ENCODE measurements at regions not wholly inside any gene's neighbourhood (a gene's known extent, or its start where the extent isn't known, plus 50 kb on each side); places are given as distances from the start of the nearest gene placed in this dataset.

DNA sequence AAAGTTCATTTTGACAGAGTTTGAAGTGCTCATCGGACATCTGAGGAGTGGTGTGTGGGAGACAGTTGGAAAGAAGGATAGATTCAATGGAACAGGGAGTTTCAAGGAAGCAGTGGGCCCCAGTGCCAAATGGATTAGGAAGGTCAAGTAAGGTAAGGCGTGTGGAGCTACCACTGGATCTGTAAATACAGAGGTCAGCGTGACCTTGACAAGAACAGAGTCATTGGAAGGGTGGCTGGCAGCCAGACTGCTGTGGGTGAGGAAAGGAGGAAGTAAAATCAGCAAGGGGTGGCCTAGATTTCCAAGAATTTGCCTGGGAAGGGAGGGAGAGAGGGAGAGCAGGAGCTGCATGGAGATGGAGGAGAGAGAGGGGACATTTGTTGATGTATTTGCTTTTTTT lies 68.2 kb upstream of the IGF1 start:
- DNase-seq (ENCODE audit: low spot score), result no peak
- intact Hi-C loops (cut with DNase I), result no loop called here

DNA sequence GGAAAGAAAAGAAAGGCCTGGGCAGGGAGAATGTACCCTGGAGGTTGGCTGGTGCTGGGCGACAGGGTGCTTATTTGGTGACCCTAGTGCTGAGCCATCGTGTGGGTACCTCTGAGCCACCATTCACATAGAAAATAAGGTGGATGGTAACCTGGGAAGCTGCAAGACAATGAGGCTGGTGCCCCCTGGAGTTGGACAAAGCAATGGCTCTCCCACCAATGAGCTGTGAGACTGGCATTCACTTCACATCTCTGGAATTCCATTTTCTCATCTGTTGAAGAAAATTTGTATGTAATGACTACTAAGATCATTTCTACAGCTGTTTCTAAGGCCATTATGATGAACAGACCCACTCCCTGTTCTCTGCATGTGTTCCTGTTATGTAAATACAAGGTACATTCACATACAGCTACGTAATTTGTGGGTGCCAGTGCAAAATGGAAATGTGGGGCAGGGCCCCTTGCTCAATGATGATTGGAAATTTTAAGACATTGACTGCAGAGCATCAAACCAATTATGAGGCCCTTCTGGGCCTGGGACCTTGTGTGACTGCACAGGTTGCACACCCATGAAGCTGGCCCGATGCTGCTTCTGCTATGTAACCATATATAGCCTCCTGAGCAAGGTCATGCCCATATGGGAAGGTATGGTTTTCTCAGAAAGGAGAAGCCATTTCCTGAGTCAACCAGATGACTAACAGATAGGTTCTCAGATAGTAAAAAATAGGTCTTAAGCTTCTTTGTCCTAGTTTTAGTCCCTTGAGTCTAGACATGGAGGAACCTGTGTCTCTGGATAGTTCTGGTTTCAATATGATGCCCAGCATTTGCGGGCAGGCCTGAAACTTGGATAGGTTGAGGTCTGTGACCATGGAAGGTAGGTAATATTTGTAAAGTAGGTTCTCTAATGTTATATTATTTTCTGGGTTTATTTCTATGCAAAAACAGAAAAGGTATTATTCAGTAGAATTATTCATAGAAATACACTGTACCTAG lies 63.4 kb upstream of the IGF1 start:
- DNase-seq (ENCODE audit: low spot score), result no peak

DNA sequence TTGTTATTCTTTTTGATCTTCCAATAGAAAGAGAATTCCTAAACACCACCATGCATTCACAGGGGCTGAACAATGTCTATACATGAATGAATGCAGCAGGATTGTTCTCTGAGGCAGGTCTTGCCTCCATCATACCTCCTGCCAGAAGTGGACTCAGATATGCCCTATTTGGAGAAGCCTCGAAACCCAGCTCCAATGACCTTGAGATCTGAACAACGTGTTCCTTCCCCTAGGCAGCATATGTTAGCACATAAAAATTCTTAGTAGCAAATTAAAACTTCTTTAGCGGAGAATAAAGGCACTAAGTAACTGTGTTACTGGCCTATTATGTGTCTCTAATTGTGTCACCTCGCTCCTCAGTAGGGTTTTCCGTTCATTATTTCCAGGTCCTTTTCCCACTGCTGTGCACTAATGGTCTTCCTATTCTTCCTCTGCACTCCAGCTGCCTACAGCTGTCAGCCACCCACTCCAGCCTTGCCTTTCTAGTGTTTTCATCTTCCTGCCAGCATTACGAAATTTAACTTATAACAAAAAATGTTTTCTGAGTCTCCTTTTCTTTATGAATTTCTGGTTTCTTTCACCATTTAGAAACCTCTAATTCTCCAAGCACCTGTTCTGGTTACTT lies 62.6 kb upstream of the IGF1 start:
- no peak for DNase-seq (ENCODE audit: low spot score)
- intact Hi-C loops (cut with DNase I), result no loop called here

More for the DNA sequence above, 63.4 kb upstream of the IGF1 start:
- intact Hi-C loops (cut with DNase I), result no loop called here

DNA sequence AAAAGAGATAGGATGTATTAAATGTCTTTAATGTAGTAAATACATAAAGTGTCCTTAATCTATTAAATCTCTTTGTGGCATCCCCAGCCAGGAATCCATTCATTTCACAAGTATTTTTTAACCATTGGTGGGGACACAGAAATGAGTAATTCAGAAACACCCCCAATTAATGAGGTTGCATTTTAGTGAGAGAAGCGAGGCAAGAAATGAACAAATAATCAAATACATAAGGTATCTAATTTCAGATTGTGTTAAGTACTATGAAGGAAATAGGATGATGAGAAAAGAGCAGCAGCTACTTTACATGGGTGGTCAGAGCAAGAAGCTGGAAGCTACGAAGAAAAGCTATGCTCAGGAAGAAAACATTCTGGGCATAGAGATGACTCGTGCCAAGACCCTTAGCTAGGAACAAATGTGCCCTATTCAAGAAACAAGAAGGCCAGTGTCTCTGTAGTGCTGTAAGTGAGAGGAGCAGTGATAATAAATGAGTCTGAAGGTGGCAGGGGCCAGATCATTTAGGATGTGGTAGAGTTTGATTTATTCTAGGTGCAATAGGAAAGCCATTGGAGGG lies 60.5 kb upstream of the IGF1 start:
- DNase-seq (ENCODE audit: low spot score), result no peak
- intact Hi-C loops (cut with DNase I), result no loop called here

DNA sequence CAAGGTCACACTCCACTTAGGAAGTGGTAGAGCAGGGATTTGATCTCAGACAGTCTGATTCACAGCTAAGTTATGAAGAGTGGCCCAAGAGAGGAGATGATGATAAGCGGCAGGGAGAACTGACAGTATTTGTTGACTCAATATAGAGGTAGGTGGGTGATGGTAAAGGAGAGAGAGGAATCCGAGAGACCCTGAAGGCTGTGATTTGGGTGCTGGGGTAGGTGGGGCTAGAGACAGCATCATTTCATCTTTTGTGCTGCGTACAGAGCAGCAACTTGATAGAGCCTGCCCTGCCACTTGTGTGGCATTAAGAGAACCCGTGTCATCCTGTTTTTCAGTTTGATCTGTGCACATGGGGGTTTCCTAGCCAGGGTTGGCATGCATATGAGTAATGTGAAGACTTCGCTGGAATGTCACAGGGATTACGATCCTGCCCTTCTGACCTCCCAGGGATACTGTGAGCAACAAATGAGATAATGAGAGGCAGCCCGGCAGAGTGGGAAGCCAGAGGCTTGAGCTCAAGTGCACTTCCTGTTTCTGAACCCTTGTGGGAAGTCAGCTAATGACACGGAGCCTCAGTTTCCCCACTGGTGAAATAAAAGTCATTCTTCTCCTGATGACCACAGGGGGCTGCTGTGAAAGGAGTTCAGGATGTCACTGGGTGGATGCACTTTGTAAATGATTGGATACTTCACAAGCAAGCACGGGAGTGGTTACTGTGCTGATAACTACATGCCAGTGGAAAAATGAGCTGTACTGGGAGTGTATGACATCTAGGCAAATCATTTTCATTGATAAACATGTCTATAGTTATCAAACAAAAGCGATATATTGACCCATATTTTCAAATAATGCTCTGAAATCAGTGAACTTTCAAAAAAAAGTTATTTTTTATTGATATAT lies 59.5 kb upstream of the IGF1 start:
- DNase-seq (ENCODE audit: low spot score), result no peak
- intact Hi-C loops (cut with DNase I), result no loop called here

DNA sequence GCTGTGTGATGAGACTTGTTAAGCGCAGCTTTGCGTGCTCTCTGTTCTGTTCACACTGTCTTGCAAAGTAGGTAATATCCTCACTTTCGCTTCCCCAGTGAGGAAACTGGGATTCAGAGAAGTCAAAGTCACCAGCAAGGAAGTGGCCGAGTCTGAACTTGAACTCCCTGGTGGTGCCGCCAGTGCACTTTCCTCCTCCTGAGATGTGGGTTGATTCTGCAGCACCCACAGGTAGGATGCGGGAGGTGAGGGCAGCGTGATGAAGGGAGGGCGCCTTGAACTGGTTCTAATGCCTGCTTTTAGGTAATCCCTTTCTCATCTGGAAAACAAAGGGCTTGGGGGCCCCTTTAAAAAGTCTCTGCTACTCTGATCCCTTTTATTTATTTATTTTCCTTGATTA lies 54.9 kb upstream of the IGF1 start:
- intact Hi-C loops (cut with DNase I), result no loop called here

DNA sequence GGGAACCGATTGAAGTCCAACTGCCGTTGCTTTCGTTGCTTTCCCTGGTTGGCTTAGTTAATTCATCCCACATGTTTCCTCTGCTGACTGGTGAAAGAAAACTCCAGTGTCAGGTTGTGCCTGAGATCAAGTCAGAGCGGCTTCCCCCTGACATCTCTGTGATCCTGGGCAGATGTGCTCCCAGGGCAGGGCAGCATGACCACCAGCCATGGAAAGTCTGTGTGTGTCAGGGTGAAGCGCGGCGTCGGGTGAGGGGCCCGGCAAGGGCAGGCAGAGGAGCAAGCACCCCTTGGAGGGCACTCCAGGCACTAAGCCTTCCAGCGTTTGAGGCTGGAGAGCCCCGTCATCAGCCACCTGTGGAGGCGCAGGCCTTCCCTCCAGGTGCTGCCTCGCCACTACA lies 54.5 kb upstream of the IGF1 start:
- no peak for DNase-seq (ENCODE audit: low spot score)
- intact Hi-C loops (cut with DNase I), result no loop called here

More for the DNA sequence above, 54.9 kb upstream of the IGF1 start:
- DNase-seq (ENCODE audit: low spot score), result no peak

DNA sequence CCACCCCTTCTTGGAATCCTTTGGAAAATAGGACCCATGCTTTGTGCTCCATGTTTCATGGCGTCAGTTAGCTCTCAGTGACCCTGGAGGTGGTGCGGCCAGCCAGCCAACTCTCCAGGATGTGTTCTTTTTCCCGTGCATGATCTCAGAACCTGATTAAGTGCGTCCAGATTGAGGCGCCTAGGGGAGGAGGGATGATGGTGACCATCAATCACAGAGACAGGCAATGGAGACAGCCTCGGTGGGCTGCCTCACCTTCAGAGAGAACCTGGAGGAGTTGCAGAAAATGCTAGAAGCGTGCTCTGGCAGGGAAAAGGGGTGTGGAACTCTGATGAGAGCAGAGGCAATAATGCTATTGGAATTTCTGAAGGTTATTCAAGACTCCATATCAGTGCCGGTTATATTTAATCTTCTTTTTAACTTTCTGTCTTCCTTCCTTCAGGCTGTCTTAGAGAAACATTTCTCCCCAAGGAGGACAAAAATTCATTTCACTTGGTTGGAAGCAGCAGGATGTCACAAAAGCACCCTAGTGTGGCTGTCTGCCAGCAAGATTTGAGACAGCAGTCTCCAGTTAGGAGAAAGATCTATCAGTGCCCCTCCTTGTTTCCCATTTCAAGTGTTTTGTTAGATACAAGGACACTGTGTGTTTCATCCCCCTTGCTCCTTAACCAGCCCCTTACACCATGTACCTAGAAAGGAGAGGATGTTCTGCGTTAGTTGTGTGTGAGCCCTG lies 53.3 kb upstream of the IGF1 start:
- intact Hi-C loops (cut with DNase I), result no loop called here
- DNase-seq (ENCODE audit: low spot score), result no peak
